MG63 (cell line): ENCODE measurements at regions not wholly inside any gene's neighbourhood (a gene's known extent, or its start where the extent isn't known, plus 50 kb on each side); places are given as distances from the start of the nearest gene placed in this dataset.
"Not testable (repeated sequence)": the region's sequence is repeated elsewhere in the genome, so short reads cannot be mapped to it uniquely, and the experiment has no call there.

Experiments used
- DNase-seq: peaks from one replicate; pipeline ENCODE4 v3.0.0-alpha.2; 2020
- H3K27me3 ChIP-seq: fragments of 250-450 bp; sonication (Bioruptor Pico); 2 replicates; pipeline ENCODE4 v1.5.1; 2020; ENCODE audit warnings: mild to moderate bottlenecking, moderate library complexity
- H3K36me3 ChIP-seq: fragments of 250-450 bp; sonication (Bioruptor Pico); 2 replicates; pipeline ENCODE4 v1.5.1; 2020; ENCODE audit warnings: mild to moderate bottlenecking, moderate library complexity
- H3K4me3 ChIP-seq: fragments of 250-450 bp; sonication (Bioruptor Pico); 2 replicates; pipeline ENCODE4 v1.5.1; 2020; ENCODE audit warnings: mild to moderate bottlenecking, moderate library complexity
- H3K9me3 ChIP-seq: fragments of 250-450 bp; sonication (Bioruptor Pico); 2 replicates; pipeline ENCODE4 v1.5.1; 2020; ENCODE audit warnings: mild to moderate bottlenecking, moderate library complexity

GRCh38 chr17:20633268-20634059, 53.9 kb downstream of the CDRT15L2 start:
- H3K36me3 ChIP-seq, DNase-seq, H3K4me3 ChIP-seq, H3K27me3 ChIP-seq, H3K9me3 ChIP-seq: not testable (repeated sequence)

- not testable (repeated sequence) for H3K4me3 ChIP-seq, H3K36me3 ChIP-seq, H3K9me3 ChIP-seq, H3K27me3 ChIP-seq, DNase-seq
Observed at GRCh38 chr17:20640147-20640546, 60.6 kb downstream of the CDRT15L2 start.

- H3K36me3 ChIP-seq, H3K9me3 ChIP-seq, H3K27me3 ChIP-seq, H3K4me3 ChIP-seq: not testable (repeated sequence)
- peak; percentile 38 for DNase-seq
Observed at GRCh38 chr17:20646661-20647272, 67.2 kb downstream of the CDRT15L2 start.

GRCh38 chr17:20649097-20649767, 69.7 kb downstream of the CDRT15L2 start:
- not testable (repeated sequence) for H3K36me3 ChIP-seq, H3K4me3 ChIP-seq, DNase-seq, H3K9me3 ChIP-seq, H3K27me3 ChIP-seq

GRCh38 chr17:20651022-20651421, 71.5 kb downstream of the CDRT15L2 start:
- H3K4me3 ChIP-seq, H3K27me3 ChIP-seq, DNase-seq, H3K36me3 ChIP-seq, H3K9me3 ChIP-seq: not testable (repeated sequence)

- H3K36me3 ChIP-seq, H3K27me3 ChIP-seq, H3K9me3 ChIP-seq, H3K4me3 ChIP-seq: not testable (repeated sequence)
- peak; percentile 38 for DNase-seq
Observed at GRCh38 chr17:20651736-20652135, 72.2 kb downstream of the CDRT15L2 start.

GRCh38 chr17:20653391-20653790, 73.9 kb downstream of the CDRT15L2 start:
- H3K4me3 ChIP-seq, DNase-seq, H3K9me3 ChIP-seq, H3K36me3 ChIP-seq, H3K27me3 ChIP-seq: not testable (repeated sequence)

GRCh38 chr17:20654114-20654513, 74.6 kb downstream of the CDRT15L2 start:
- not testable (repeated sequence) for DNase-seq, H3K36me3 ChIP-seq, H3K9me3 ChIP-seq, H3K27me3 ChIP-seq, H3K4me3 ChIP-seq

GRCh38 chr17:20654575-20654974, 75.1 kb downstream of the CDRT15L2 start:
- DNase-seq, H3K36me3 ChIP-seq, H3K4me3 ChIP-seq, H3K27me3 ChIP-seq, H3K9me3 ChIP-seq: not testable (repeated sequence)

- H3K4me3 ChIP-seq, H3K9me3 ChIP-seq, DNase-seq, H3K27me3 ChIP-seq, H3K36me3 ChIP-seq: not testable (repeated sequence)
Observed at GRCh38 chr17:20665103-20665955, 85.8 kb downstream of the CDRT15L2 start.

- not testable (repeated sequence) for H3K9me3 ChIP-seq, DNase-seq, H3K36me3 ChIP-seq, H3K27me3 ChIP-seq, H3K4me3 ChIP-seq
Observed at GRCh38 chr17:20666689-20667088, 87.2 kb downstream of the CDRT15L2 start.

- H3K36me3 ChIP-seq, H3K4me3 ChIP-seq, H3K27me3 ChIP-seq, H3K9me3 ChIP-seq, DNase-seq: not testable (repeated sequence)
Observed at GRCh38 chr17:20667712-20668111, 88.2 kb downstream of the CDRT15L2 start.

GRCh38 chr17:20668316-20668715, 88.8 kb downstream of the CDRT15L2 start:
- H3K36me3 ChIP-seq, H3K4me3 ChIP-seq, H3K9me3 ChIP-seq, H3K27me3 ChIP-seq, DNase-seq: not testable (repeated sequence)

- not testable (repeated sequence) for H3K36me3 ChIP-seq, DNase-seq, H3K9me3 ChIP-seq
Observed at GRCh38 chr17:20668868-20669267, 89.3 kb downstream of the CDRT15L2 start.

GRCh38 chr17:20670506-20670905, 91.0 kb downstream of the CDRT15L2 start:
- DNase-seq, H3K9me3 ChIP-seq, H3K4me3 ChIP-seq, H3K36me3 ChIP-seq, H3K27me3 ChIP-seq: not testable (repeated sequence)

More at GRCh38 chr17:20668868-20669267, 89.3 kb downstream of the CDRT15L2 start:
- not testable (repeated sequence) for H3K4me3 ChIP-seq, H3K27me3 ChIP-seq

- not testable (repeated sequence) for H3K9me3 ChIP-seq, H3K4me3 ChIP-seq, DNase-seq, H3K27me3 ChIP-seq, H3K36me3 ChIP-seq
Observed at GRCh38 chr17:20674374-20674773, 94.8 kb downstream of the CDRT15L2 start.

- H3K27me3 ChIP-seq, H3K36me3 ChIP-seq, DNase-seq, H3K9me3 ChIP-seq, H3K4me3 ChIP-seq: not testable (repeated sequence)
Observed at GRCh38 chr17:20675707-20676106, 96.2 kb downstream of the CDRT15L2 start.
